ENCODE measurements at regions not wholly inside any gene's neighbourhood (a gene's known extent, or its start where the extent isn't known, plus 50 kb on each side); places are given as distances from the start of the nearest gene placed in this dataset.

- TF ChIP-seq CTCF (IDR thresholded peaks at IDR 0.05; ENCODE audit: low read length) (no peak), EZH2phosphoT487 (IDR thresholded peaks at IDR 0.05; ENCODE audit: low read length) (no peak), EZH2 (optimal IDR thresholded peaks at IDR 0.05; ENCODE audit: low read depth, low read length) (no peak)
- Histone ChIP-seq H3K27ac (ENCODE audit: low read length) (no peak overlapping the region), H3K9me2 (replicated peaks; ENCODE audit: insufficient read depth, low read length) (no peaks in the 10 kb centered on the region), H3K9ac (ENCODE audit: low read length) (no peak overlapping the region), H3K79me2 (ENCODE audit: low read length) (no peaks in the 10 kb centered on the region), H4K20me1 (ENCODE audit: insufficient read depth, low read length) (no peaks in the 10 kb centered on the region), H3K9me3 (replicated peaks; ENCODE audit: insufficient read depth, low read length) (no peaks in the 10 kb centered on the region), H3F3A (ENCODE audit: insufficient read depth, low read length) (no peaks in the 10 kb centered on the region), H3K4me3 (ENCODE audit: low read length) (no peak overlapping the region), H3K4me2 (ENCODE audit: low read depth, low read length) (peak overlapping the region; percentile 33), H3K27me3 (replicated peaks; ENCODE audit: insufficient read depth, low read length) (no peaks in the 10 kb centered on the region), H3K4me1 (ENCODE audit: low read length) (peaks cover 11% of the 10 kb centered on the region), H2AFZ (ENCODE audit: low read length) (0 out of 2 replicates have a peak overlapping the region, but pooled peaks have one; percentile 32), H3K36me3 (replicated peaks; ENCODE audit: insufficient read depth, low read length) (no peaks in the 10 kb centered on the region)
- DNase-seq, result no peak
Measured at GRCh38 chr15:68528626-68529290, 50.0 kb upstream of the CORO2B start.
